ENCODE measurements at regions not wholly inside any gene's neighbourhood (a gene's known extent, or its start where the extent isn't known, plus 50 kb on each side); places are given as distances from the start of the nearest gene placed in this dataset.

- no peak for DNase-seq
These were observed 394.6 kb upstream of the RORA start for GRCh38 chr15:61623746-61624145.

DNA sequence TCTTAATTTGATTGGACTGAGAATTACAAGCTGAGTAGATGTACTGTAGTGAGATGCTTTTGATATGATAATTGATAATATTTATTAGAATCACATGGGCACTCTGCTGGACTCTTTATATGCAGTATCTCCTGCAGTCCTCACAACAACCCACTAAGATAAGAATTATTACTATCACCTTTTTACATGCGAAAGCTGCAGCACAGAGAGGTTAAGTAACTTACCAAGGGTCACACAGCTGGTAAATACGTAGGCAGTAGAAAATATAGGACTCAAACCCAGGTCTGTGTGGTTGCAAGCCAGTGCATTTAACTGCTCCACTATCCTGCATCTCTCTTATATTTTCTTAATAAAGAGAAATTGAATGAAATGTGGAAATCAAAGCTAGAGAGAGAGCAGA, 392.8 kb upstream of the RORA start:
- DNase-seq: no peak

DNA sequence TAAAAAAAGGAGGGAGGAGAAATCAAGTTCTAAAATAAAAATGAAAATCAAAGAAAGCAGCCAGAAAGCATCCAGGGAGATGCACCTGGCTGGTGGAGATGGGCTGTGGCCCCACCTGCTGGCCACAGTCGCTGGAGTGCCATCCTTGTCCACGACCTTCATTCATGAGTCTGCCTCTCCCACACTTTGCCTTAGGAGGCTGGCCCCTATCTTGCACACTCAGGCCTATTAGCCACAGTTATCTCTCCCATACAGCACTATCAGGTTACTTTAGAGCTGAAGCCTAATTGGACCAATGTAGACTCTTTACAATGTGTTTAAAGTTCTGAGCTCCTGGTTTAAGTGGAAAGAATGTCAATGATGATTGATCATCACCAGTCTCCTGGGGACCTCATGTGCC, 392.0 kb upstream of the RORA start:
- DNase-seq: peak; percentile 22

- DNase-seq: no peak
These were observed 391.0 kb upstream of the RORA start for GRCh38 chr15:61620151-61620550.

- no peak for DNase-seq
These were observed 384.6 kb upstream of the RORA start for GRCh38 chr15:61613729-61614128.

DNA sequence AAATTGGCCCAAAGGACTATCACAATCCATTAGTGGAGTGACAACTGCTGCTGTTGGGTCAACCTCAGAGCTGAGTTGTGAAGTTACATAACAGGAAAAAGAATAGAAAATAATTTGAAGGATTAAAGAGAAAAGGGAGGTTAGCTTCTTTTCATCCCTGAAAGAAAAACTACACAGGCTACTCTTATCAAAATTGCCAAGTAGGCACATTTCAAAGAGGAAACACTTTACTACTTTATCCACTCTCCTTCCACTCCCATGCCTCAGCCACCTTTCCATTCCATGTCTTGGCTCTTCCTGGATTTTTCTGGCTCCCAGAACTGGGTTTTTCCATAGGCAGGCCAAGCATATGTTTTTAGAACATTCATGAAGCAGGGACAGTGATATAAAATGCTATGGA, 384.0 kb upstream of the RORA start:
- no peak for DNase-seq

GRCh38 chr15:61612111-61612510, 383.0 kb upstream of the RORA start:
- DNase-seq: no peak

DNA sequence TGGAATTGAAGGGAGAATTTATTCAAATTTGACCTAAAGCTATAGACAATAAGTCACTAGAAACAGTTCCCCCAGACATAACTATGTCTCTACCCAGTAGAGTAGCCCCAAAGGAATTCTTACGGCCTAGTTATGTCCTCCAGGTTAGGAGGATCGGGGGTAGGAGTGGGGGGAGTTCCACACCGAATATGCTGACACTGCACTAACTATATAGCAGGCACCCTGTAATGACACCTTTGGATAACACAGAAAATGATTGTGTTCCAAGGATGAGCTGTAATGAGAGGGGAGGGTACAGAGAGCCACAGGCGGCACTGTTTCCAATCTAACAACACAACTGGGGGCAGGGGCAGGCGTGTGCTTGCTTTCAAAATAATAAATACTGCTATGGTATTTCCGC, 376.2 kb upstream of the RORA start:
- DNase-seq: no peak

- no peak for DNase-seq
These were observed 369.6 kb upstream of the RORA start for GRCh38 chr15:61598655-61599054.

DNA sequence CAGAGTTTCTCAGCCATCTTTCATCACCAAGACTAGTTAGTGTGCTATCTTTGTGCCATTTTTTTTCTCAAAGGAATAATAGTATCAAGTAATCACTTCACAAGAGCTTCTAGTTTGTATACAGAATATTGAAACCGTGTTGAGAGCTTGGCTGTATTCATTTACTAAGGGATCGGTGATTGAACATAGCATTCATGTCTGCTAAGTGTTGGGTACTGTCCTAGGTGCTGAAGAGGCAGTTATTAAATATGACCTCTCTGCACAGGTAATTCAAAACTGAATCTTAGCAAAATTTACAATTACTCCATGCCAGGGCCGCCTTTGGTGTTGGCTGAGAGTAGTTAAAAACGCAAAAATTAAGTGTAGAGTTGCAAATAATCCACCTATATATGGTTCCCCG, 355.3 kb upstream of the RORA start:
- no peak for DNase-seq

DNA sequence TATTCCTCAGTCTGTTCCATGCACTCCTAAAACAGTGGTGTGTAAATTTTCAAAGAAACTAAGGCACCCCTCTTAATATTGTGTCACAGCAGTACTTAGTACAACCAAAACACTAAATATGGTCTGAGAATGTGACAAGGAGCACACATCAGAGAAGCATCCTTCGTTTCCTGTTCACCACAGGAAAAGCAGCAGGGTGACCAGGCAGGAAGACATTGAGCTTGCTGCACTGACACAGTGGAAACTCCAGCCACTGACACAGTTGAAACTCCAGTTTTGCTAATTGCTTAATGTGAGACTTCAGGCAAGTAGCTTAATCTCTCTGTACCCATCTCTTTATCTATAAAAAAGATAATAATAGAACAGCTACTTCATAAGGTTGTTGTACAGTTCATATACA, 353.0 kb upstream of the RORA start:
- DNase-seq: no peak

- DNase-seq: no peak
These were observed 346.5 kb upstream of the RORA start for GRCh38 chr15:61575597-61575996.

GRCh38 chr15:61571026-61571425, 341.9 kb upstream of the RORA start:
- no peak for DNase-seq

DNA sequence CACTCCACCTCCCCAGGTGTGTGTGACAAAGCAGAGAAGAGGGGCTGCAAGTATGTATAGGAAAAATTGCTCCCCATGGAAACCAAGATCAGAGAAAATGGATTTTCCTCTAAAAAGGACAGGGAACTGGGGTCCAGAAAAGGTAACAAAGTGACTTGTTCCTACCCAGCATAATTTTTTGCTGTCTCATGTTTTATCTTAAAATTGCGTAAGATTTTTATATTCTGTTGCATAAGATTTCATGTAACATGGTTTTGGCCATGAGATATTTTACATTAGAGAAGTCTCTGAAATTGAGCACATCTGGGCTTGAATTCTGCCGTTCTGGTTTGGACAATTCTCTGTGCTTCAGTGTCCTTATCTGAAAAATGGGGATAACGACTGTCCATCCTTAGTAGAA, 335.7 kb upstream of the RORA start:
- DNase-seq: no peak

DNA sequence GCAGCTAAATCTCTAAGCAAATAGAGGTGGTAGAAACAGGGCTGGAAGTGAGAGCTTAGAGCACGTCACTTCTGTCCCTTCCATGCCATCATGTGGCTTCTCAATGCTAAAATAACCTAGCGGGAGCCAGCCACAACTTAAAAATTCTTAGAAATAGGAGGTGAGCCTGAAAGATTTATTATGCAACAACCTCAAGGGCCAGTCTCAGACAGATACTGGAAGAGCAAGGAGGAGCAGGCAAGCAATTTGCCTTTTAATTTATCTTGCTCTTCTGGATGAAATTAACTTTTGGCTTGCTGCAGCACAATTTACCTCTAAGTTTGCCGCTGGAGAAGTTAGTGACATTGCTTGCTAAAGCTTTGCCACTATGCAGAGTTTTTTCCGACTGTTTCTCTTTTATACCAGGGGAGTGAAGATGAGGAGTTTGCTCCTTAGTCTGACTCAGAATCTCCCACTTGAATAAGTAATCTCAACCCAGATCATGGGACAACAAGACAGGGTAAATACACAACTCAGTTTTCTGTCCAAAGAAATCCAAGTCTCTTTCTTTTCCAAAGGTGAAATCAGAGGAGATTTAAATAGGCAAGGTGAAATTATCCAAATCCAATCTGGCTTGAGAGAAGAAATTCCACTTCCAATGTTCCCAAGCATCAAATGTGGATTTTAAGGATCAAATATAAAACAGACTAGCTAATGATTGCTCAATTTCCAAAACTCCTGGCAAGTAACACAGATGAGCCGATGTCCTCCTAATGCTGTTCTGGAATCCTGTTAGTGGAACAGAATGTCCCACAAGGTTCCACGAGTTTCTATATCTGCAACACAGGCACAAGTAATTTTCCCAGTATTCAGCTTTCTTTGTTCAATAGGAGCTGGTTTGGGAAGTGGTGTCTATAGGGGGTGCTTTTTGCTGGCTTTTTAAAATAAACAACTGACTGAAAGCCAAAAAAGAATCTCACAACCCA, 329.4 kb upstream of the RORA start:
- DNase-seq: no peak

DNA sequence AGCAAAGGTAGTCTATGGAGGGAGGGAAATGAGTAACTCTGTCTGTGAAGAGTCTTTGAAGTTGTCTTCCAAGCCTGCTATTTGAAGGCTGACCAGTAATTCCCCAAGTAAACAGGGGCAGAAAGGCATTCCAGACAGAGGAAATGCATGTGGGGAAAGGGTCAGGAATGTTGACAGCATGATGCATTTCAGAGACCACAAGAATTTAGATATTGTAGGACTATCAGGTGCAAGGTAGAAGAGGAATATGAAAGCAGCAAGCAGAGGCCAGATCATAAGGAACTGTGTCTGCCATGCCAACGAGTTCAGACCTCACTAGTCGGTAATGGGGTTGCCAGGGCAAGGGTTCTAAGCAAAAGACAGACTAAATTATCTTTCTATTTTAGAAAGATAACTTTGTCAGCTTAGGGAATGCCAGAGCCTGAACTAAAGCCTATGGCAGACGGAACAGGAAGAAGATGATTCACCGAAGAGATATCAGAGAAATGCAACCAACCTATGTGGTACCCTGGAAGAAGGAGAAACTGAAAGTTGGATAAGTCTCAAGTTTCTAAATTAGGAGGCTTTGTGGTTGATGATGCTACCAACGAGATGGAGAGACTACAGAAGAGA, 327.0 kb upstream of the RORA start:
- DNase-seq: no peak

DNA sequence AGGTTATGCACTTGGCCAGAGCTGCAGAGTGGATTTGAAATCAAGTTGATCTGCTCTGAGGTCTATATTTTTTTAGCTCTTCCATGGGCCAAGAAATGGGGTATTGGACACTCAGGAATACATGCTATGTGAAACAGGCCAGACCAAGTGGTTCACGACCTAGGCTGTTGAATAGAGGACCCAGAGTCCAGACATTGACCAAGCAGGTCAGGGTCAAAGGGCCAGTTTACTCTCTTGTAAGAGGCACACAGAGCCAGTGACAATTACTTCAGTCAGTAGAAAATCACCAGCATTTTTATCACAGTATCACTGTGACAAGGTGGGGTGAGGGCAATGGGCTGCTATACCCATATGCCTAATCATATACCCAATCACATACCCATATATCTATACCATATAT, 320.6 kb upstream of the RORA start:
- DNase-seq: no peak

- no peak for DNase-seq
These were observed 316.7 kb upstream of the RORA start for GRCh38 chr15:61545763-61546162.

- DNase-seq: no peak
These were observed 312.4 kb upstream of the RORA start for GRCh38 chr15:61541516-61541915.

DNA sequence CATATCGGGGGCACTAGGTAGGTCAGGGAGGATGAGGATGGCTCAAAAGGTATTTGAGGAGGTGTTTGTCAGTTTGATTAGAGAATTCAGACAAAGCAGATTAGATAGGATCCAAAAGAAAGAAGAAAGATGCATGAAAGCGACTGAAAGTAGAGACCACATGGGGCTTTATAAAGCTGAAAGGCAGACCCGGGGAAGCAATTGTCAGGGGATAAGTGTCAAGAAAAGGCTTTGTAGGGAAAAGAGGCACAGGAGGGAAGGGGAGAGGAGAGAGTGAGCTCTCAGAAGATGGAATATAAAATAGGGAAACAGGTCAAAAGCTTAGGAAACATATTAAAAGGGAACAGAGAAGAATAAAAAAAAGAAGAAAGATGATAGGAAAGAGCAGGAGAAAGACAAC, 308.2 kb upstream of the RORA start:
- no peak for DNase-seq

DNA sequence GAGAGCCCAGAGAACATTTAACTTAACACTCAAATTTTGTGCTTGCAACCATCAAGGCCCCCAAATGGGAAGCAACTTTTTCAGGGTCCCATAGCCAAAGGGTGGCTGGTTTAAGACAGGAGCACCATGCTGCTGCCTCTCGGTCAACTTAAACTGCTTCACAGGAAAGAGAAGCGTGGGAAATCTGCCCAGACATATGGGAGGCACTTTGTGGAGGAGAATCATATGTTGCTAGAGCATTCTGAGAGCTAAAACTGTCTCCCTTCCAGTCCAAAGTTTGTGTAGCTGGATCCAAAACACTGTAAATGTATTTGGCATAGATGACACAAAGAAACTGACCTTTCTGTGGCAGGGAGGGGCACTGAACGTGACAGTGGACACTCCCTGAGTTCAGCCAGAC, 305.9 kb upstream of the RORA start:
- no peak for DNase-seq

DNA sequence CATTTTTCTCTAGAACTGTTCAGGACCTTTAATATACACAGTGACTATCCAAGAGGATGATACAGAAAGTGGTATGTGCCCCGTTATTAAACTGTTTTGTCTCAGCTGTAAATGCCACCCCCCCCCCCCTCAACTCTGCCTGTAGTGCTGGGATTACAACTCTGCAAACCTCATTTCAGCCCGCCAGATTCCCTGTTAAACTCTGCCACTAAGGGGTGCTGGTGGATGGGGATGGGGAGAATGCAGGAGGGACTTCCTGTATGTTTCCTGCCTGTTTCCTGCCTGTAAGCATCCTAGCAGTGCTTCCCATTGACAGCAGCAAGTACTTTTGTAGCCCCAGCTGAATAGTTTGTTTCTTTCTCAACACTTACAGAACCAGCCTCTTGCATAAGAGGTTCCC, 301.7 kb upstream of the RORA start:
- DNase-seq: no peak

DNA sequence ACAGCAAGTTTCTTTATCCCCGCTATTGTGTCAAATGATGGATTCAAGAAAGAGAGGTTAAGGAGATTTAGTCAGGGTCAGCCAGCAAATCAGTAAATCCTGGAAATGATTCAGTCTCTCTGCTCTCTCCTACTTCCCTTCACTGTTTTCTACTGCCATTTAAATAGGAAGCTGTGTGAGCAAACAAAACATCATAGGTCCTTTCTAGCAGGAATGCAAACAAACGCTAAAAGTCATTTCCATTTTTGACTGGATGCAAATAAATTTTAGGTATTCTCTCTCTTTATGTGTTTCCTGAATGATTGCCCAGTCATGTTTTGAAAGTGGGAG, 299.4 kb upstream of the RORA start:
- DNase-seq: no peak

DNA sequence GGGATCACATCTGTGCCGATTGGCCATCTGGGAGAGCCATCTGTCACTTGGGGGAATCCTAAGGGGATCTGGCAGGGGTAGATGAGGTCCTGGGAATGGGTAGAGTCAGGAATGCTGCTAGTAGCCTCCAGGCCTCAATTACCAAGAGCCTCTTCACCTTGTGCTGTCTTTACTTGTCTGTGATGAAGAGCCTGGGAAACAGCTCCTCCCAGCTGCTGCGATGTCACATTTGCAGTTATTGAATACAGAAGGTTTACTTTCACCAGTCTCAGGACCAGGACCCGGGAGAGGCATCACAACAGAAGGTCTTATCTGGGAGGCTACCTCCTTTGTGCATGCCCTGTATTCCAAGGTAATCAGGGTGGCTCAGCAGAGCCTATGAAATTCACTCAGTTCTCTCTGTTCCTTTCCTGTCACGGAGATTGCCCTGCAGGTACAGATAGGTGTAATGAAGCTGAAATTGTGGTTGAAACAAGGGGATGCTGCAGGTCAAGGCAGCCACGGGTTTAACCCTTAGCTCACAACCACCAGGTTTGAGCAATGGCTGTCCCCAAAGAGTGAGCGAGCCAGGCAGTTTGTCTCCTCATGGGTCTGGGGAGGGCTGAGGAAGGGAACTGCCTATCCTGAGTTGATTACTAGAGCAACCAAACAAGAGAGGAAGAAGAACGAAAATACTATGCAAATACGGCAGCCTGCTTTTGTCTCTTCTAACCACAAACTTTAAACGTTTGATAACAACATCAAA, 298.9 kb upstream of the RORA start:
- no peak for DNase-seq
